ENCODE measurements at regions not wholly inside any gene's neighbourhood (a gene's known extent, or its start where the extent isn't known, plus 50 kb on each side); places are given as distances from the start of the nearest gene placed in this dataset.

- TF ChIP-seq CTCF (conservative IDR thresholded peaks at IDR 0.05; ENCODE audit: low read depth in 2 of 2) = no peak
- no peak for TF ChIP-seq JUNB (IDR thresholded peaks at IDR 0.05; ENCODE audit: unreplicated experiment)
- TF ChIP-seq POLR2AphosphoS5 (IDR thresholded peaks at IDR 0.05; ENCODE audit: low read depth) = no peak
- TF ChIP-seq NANOG (IDR thresholded peaks at IDR 0.05; ENCODE audit: borderline replicate concordance) = no peak
- no peak for TF ChIP-seq ZNF114 (CRISPR knock-in tag; IDR thresholded peaks at IDR 0.05)
- no peak for TF ChIP-seq CREB1 (CRISPR knock-in tag; IDR thresholded peaks at IDR 0.05; ENCODE audit: low read depth)
Observed at GRCh38 chr2:67626656-67627055, 229.5 kb downstream of the ETAA1 start (continued).

- H3F3A ChIP-seq (replicated peaks; ENCODE audit: low read depth) = no peaks in the 10 kb centered on the region
- H2AFZ ChIP-seq = no peak overlapping the region
- Mint-ChIP-seq H3K27ac (no peak overlapping the region), H3K9me3 (no peaks in the 10 kb centered on the region; the same call in 2 of the 3 replicates), H3K36me3 (ENCODE audit: low read depth) (no peaks in the 10 kb centered on the region), H3K4me1 (no peaks in the 10 kb centered on the region), H3K4me3 (no peak overlapping the region), H3K27me3 (ENCODE audit: insufficient read depth, low read depth, poor library complexity) (peaks cover 2% of the 10 kb centered on the region)
- H3K4me3 ChIP-seq = no peak overlapping the region
- H3K9me2 ChIP-seq (ENCODE audit: insufficient read depth) = no peaks in the 10 kb centered on the region
- DNase-seq (ENCODE audit: low spot score) (no peak), ATAC-seq (no peak)
- no peaks in the 10 kb centered on the region for H3K27me3 ChIP-seq (ENCODE audit: insufficient read depth)
- H3K79me2 ChIP-seq (replicated peaks; ENCODE audit: insufficient read depth) = no peaks in the 10 kb centered on the region
- H3K4me1 ChIP-seq (ENCODE audit: insufficient read depth) = no peaks in the 10 kb centered on the region
- H3K4me2 ChIP-seq = no peak overlapping the region
- H3K36me3 ChIP-seq (ENCODE audit: insufficient read depth) = no peaks in the 10 kb centered on the region
- no peaks in the 10 kb centered on the region for H4K20me1 ChIP-seq (replicated peaks; ENCODE audit: insufficient read depth)
- H3K27ac ChIP-seq (ENCODE audit: low read depth) = no peak overlapping the region
- no peak for TF ChIP-seq ZNF114 (CRISPR knock-in tag; IDR thresholded peaks at IDR 0.05)
- no peak for TF ChIP-seq EZH2phosphoT487 (IDR thresholded peaks at IDR 0.05; ENCODE audit: unreplicated experiment)
- TF ChIP-seq NANOG (IDR thresholded peaks at IDR 0.05; ENCODE audit: borderline replicate concordance) = no peak
- TF ChIP-seq ETS1 (IDR thresholded peaks at IDR 0.05) = no peak
- no peak for TF ChIP-seq CREB1 (CRISPR knock-in tag; IDR thresholded peaks at IDR 0.05; ENCODE audit: low read depth)
- TF ChIP-seq EZH2 (IDR thresholded peaks at IDR 0.05; ENCODE audit: low read depth, unreplicated experiment) = no peak
- no peak for TF ChIP-seq CTCF (conservative IDR thresholded peaks at IDR 0.05; ENCODE audit: low read depth in 2 of 2)
- TF ChIP-seq STAT1 (IDR thresholded peaks at IDR 0.05; ENCODE audit: unreplicated experiment) = no peak
- TF ChIP-seq ZNF462 (CRISPR knock-in tag; IDR thresholded peaks at IDR 0.05) = no peak
Observed at GRCh38 chr2:67627456-67628207, 230.5 kb downstream of the ETAA1 start.
